Hepatocyte (in vitro differentiated cells): ENCODE measurements at regions not wholly inside any gene's neighbourhood (a gene's known extent, or its start where the extent isn't known, plus 50 kb on each side); places are given as distances from the start of the nearest gene placed in this dataset.
"Not testable (repeated sequence)": the region's sequence is repeated elsewhere in the genome, so short reads cannot be mapped to it uniquely, and the experiment has no call there.

Source experiments
- DNase-seq: peaks from one replicate; pipeline ENCODE4 v3.0.0-alpha.2; 2016; ENCODE audit warnings: low spot score
- H2AFZ ChIP-seq: fragments of 200-600 bp; sonication (generic); 2 replicates; pipeline ENCODE4 v1.6.0; 2016; ENCODE audit warnings: antibody characterized with exemption, mild to moderate bottlenecking
- H3K27ac ChIP-seq: fragments of 200-600 bp; sonication (generic); 2 replicates; pipeline ENCODE4 v1.5.1; 2016; ENCODE audit warnings: mild to moderate bottlenecking
- H3K27me3 ChIP-seq: fragments of 200-600 bp; sonication (generic); 2 replicates; pipeline ENCODE4 v1.6.1; 2016
- H3K36me3 ChIP-seq: fragments of 200-600 bp; sonication (generic); replicated peaks from 2 replicates; pipeline ENCODE4 v1.5.1; 2016; ENCODE audit warnings: low read depth; ENCODE audit not compliant: insufficient read depth
- H3K4me1 ChIP-seq: fragments of 200-600 bp; sonication (generic); 2 replicates; pipeline ENCODE4 v1.5.1; 2016; ENCODE audit warnings: mild to moderate bottlenecking, moderate library complexity; ENCODE audit not compliant: insufficient read depth
- H3K4me2 ChIP-seq: fragments of 200-600 bp; sonication (generic); 2 replicates; pipeline ENCODE4 v1.6.0; 2016
- H3K4me3 ChIP-seq: fragments of 200-600 bp; sonication (generic); 2 replicates; pipeline ENCODE4 v1.5.1; 2016; ENCODE audit warnings: mild to moderate bottlenecking
- H3K79me2 ChIP-seq: fragments of 200-600 bp; sonication (generic); 2 replicates; pipeline ENCODE4 v1.6.0; 2017; ENCODE audit warnings: mild to moderate bottlenecking
- H3K9me2 ChIP-seq: fragments of 200-600 bp; sonication (generic); replicated peaks from 2 replicates; pipeline ENCODE4 v1.6.0; 2017; ENCODE audit warnings: mild to moderate bottlenecking; ENCODE audit not compliant: insufficient read depth
- H3K9me3 ChIP-seq: fragments of 200-600 bp; sonication (generic); 2 replicates; pipeline ENCODE4 v1.5.1; 2016; ENCODE audit warnings: low read depth, mild to moderate bottlenecking
- H4K20me1 ChIP-seq: fragments of 200-600 bp; sonication (generic); 2 replicates; pipeline ENCODE4 v1.6.0; 2016; ENCODE audit warnings: mild to moderate bottlenecking; ENCODE audit not compliant: insufficient read depth, poor library complexity, severe bottlenecking
- EZH2 ChIP-seq: fragments of 200-600 bp; sonication (generic); IDR thresholded peaks from 2 replicates; pipeline ENCODE4 v1.6.1; 2016; ENCODE audit warnings: antibody characterized with exemption, mild to moderate bottlenecking, borderline replicate concordance
- EZH2phosphoT487 ChIP-seq: fragments of 200-600 bp; sonication (generic); IDR thresholded peaks from one replicate; pipeline ENCODE4 v1.6.1; 2018; ENCODE audit warnings: antibody characterized with exemption, mild to moderate bottlenecking, low read depth, moderate library complexity; ENCODE audit not compliant: unreplicated experiment, severe bottlenecking
- WGBS: methylation state at CpG from one replicate; pipeline ENCODE4 v1.1.6; 2016; ENCODE audit warnings: low lambda C conversion rate; ENCODE audit errors: missing lambda C conversion rate; 5-methylcytosine and 5-hydroxymethylcytosine counted together
- TF ChIP-seq, protein P1 (sequence below): fragments of 200-600 bp; sonication (generic); IDR thresholded peaks from 2 replicates; pipeline ENCODE4 v1.5.1; 2016; ENCODE audit warnings: antibody characterized with exemption, mild to moderate bottlenecking; ENCODE audit not compliant: poor library complexity

DNA sequence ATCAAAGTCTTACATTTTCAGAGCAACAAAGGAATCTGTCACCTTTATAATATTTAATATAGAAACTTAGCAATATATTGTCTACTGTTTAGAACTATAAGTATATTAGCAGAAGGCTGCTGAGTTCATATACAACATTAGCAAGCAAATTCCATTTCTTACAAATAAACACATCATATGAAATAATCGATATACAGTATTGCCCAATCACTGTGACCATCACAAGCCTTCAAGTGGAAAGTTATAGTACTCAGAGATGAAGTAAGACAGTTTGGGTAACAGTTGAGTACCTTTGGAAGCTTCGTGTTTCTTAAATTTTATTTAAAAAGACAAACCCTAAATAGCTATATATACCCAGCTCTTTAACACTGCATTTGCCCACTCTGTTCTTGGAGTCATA lies 135.2 kb upstream of the IRX1 start:
- no peak for DNase-seq
- Histone ChIP-seq H3K4me1 (no peaks in the 10 kb centered on the region), H3K4me3 (no peak overlapping the region), H3K36me3 (no peaks in the 10 kb centered on the region), H2AFZ (no peak overlapping the region), H3K79me2 (no peaks in the 10 kb centered on the region), H3K27ac (no peak overlapping the region), H3K9me3 (no peaks in the 10 kb centered on the region), H3K27me3 (no peaks in the 10 kb centered on the region), H3K9me2 (no peaks in the 10 kb centered on the region), H3K4me2 (no peak overlapping the region), H4K20me1 (no peaks in the 10 kb centered on the region)
- 79% methylated on average over 2 of the region's 2 CpGs for WGBS
- no peak for TF ChIP-seq EZH2
- TF ChIP-seq, protein P1, sequence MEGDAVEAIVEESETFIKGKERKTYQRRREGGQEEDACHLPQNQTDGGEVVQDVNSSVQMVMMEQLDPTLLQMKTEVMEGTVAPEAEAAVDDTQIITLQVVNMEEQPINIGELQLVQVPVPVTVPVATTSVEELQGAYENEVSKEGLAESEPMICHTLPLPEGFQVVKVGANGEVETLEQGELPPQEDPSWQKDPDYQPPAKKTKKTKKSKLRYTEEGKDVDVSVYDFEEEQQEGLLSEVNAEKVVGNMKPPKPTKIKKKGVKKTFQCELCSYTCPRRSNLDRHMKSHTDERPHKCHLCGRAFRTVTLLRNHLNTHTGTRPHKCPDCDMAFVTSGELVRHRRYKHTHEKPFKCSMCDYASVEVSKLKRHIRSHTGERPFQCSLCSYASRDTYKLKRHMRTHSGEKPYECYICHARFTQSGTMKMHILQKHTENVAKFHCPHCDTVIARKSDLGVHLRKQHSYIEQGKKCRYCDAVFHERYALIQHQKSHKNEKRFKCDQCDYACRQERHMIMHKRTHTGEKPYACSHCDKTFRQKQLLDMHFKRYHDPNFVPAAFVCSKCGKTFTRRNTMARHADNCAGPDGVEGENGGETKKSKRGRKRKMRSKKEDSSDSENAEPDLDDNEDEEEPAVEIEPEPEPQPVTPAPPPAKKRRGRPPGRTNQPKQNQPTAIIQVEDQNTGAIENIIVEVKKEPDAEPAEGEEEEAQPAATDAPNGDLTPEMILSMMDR = no peak
- TF ChIP-seq EZH2phosphoT487 = no peak

DNA sequence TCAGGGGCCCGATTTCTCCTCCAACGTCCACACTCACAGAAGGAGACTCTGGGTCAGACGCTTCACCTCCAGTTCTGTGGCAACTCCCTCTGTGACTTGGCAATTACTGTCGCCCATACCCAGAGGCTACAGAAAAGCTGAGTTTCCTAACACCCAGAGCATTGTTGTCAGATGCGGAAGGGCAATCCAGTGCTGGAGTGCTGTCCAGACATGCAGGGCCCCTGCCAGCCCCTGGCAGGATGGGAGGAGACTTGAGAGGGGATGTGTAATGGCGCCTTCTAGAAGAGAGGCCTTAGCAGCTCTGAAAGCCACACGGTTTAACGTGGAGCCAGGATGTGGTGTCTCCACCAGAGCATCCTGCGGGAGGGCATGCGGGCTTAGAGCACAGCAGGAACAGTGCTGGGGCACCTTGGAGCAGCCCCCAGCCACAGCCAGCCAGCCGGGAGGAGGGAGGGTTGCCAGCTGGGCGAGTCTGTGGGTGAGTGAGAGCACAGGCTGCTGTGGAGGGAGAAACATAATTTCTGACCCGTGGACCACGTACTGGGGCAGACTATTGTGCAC lies 139.4 kb upstream of the IRX1 start:
- Histone ChIP-seq H3K4me3 (no peak overlapping the region), H3K27me3 (no peaks in the 10 kb centered on the region), H4K20me1 (no peaks in the 10 kb centered on the region), H2AFZ (no peak overlapping the region), H3K79me2 (no peaks in the 10 kb centered on the region), H3K9me2 (no peaks in the 10 kb centered on the region), H3K4me2 (no peak overlapping the region), H3K27ac (no peak overlapping the region), H3K4me1 (no peaks in the 10 kb centered on the region), H3K9me3 (no peaks in the 10 kb centered on the region), H3K36me3 (no peaks in the 10 kb centered on the region)
- no peak for DNase-seq
- WGBS = 76% methylated on average over 14 of the region's 14 CpGs
- TF ChIP-seq EZH2 = no peak
- TF ChIP-seq, protein P1 = no peak
- no peak for TF ChIP-seq EZH2phosphoT487

DNA sequence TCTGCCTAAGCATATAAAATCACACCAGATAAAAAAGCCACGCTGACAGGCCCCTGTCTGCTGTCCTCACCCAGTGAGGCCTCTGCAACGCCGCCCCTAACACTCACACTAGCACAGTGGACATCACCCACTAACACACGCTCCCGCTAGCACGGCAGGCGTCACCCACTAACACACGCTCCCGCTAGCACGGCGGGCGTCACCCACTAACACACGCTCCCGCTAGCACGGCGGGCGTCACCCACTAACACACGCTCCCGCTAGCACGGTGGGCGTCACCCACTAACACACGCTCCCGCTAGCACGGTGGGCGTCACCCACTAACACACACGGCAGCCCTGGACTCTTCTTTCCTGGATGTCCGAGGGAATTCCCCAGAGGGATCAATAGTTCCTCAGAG lies 141.6 kb upstream of the IRX1 start:
- H3K4me3 ChIP-seq, H3K27ac ChIP-seq, H3K36me3 ChIP-seq, H3K79me2 ChIP-seq, H3K4me2 ChIP-seq, H4K20me1 ChIP-seq, H3K4me1 ChIP-seq, H2AFZ ChIP-seq, H3K9me2 ChIP-seq, H3K9me3 ChIP-seq, DNase-seq, H3K27me3 ChIP-seq: not testable (repeated sequence)
- 92% methylated on average over 15 of the region's 27 CpGs for WGBS

DNA sequence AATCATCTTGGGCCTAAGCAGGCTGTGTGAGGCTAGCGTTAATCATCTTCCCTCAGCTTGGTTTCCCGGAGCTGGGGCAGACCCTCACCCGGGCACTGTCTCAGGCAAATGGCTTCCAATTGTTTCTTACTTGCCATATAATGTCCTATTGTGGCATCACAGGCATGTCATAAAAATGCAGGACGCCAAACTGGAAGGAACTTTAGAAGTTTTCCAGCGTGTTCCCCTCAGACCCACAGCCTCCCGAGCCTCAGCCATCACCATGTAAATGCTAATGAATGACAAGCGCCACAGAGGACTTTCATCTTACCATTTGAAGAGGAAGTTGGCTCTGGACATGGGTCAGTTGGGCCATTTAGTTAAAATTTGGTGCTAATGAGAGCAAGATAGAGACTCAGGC lies 143.0 kb upstream of the IRX1 start:
- no peak overlapping the region for H3K4me2 ChIP-seq
- H3K79me2 ChIP-seq = no peaks in the 10 kb centered on the region
- WGBS = 91% methylated on average over 7 of the region's 7 CpGs
- no peaks in the 10 kb centered on the region for H3K9me2 ChIP-seq
- no peak for DNase-seq
- TF ChIP-seq EZH2 (no peak), EZH2phosphoT487 (no peak)
- TF ChIP-seq, protein P1 = no peak
- H3K4me1 ChIP-seq = no peaks in the 10 kb centered on the region
- no peaks in the 10 kb centered on the region for H3K9me3 ChIP-seq
- H2AFZ ChIP-seq = no peak overlapping the region
- no peaks in the 10 kb centered on the region for H4K20me1 ChIP-seq
- no peak overlapping the region for H3K27ac ChIP-seq
- no peaks in the 10 kb centered on the region for H3K36me3 ChIP-seq
- no peak overlapping the region for H3K4me3 ChIP-seq
- H3K27me3 ChIP-seq = no peaks in the 10 kb centered on the region
